Type B pancreatic cell (in vitro differentiated cells): ENCODE measurements at regions not wholly inside any gene's neighbourhood (a gene's known extent, or its start where the extent isn't known, plus 50 kb on each side); places are given as distances from the start of the nearest gene placed in this dataset.
A peak's percentile ranks its signal among the peaks of the same experiment; 100 is the strongest.

Experiments
- DNase-seq: peaks from one replicate; pipeline ENCODE4 v3.0.0; 2021; ENCODE audit warnings: mixed read lengths; ENCODE audit not compliant: unreplicated experiment; ENCODE audit errors: extremely low spot score
- H3K27ac Mint-ChIP-seq: 2 replicates; pipeline ENCODE4 v1.8.0; 2021; ENCODE audit warnings: mild to moderate bottlenecking, mixed read lengths
- H3K27me3 Mint-ChIP-seq: 2 replicates; pipeline ENCODE4 v1.8.0; 2021; ENCODE audit warnings: mixed read lengths
- H3K36me3 Mint-ChIP-seq: 2 replicates; pipeline ENCODE4 v1.8.0; 2021; ENCODE audit warnings: mixed read lengths
- H3K4me1 Mint-ChIP-seq: one replicate; pipeline ENCODE4 v1.8.0; 2021; ENCODE audit warnings: mixed read lengths; ENCODE audit not compliant: unreplicated experiment
- H3K4me3 Mint-ChIP-seq: 2 replicates; pipeline ENCODE4 v1.8.0; 2021; ENCODE audit warnings: mild to moderate bottlenecking, mixed read lengths
- H3K9me3 Mint-ChIP-seq: 2 replicates; pipeline ENCODE4 v1.8.0; 2021; ENCODE audit warnings: mixed read lengths
- TF ChIP-seq, protein P1 (sequence below): fragments of 200-600 bp; sonication (generic); conservative IDR thresholded peaks from 2 replicates; pipeline ENCODE4 v1.5.0; 2021; ENCODE audit warnings: antibody characterized with exemption, mild to moderate bottlenecking

DNA sequence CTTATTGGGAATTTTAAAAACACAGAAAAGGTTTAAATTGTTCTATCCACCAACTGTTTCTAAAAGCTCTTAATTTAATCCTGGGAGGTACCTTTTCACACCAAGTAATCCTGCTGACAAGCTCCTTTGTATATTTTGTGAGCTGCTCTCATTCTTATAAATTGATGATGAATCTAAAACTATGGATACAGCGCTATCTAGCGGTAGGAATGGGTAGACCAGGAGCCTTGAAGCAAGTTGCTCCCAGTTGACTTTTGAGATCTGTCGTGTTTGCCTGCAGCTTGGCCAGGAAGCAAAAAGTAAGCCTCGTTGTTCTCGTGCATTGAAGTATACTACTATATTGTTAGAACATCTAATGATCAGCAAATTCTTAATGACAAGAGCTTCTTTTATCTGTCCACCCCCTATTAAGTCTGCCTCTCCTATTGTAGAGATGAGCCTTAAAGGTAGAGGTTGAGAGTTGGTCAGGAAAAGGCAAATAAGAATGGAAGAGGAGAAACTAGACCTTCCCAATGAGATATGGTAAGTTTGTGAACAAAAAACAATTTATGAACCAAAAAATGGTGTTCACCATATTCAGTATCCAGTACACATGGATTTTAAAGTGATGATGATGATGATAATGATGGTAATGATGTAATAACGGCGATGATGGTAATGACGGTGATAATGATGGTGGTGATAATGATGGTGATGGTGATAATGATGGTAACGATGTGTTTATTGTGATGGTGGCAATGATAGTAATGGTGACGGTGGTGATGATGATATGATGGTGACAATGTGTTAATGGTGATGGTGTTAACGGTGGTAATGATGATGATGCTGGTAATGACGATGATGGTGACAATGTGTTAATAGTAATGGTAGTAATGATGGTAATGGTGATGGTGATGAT lies 212.1 kb upstream of the NCKAP5 start:
- Mint-ChIP-seq H3K4me3 (no peak overlapping the region), H3K36me3 (no peaks in the 10 kb centered on the region), H3K27me3 (peaks cover 5% of the 10 kb centered on the region), H3K27ac (no peak overlapping the region), H3K4me1 (no peaks in the 10 kb centered on the region), H3K9me3 (peaks cover 5% of the 10 kb centered on the region)
- no peak for DNase-seq
- TF ChIP-seq, protein P1, sequence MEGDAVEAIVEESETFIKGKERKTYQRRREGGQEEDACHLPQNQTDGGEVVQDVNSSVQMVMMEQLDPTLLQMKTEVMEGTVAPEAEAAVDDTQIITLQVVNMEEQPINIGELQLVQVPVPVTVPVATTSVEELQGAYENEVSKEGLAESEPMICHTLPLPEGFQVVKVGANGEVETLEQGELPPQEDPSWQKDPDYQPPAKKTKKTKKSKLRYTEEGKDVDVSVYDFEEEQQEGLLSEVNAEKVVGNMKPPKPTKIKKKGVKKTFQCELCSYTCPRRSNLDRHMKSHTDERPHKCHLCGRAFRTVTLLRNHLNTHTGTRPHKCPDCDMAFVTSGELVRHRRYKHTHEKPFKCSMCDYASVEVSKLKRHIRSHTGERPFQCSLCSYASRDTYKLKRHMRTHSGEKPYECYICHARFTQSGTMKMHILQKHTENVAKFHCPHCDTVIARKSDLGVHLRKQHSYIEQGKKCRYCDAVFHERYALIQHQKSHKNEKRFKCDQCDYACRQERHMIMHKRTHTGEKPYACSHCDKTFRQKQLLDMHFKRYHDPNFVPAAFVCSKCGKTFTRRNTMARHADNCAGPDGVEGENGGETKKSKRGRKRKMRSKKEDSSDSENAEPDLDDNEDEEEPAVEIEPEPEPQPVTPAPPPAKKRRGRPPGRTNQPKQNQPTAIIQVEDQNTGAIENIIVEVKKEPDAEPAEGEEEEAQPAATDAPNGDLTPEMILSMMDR: peak; percentile 96

DNA sequence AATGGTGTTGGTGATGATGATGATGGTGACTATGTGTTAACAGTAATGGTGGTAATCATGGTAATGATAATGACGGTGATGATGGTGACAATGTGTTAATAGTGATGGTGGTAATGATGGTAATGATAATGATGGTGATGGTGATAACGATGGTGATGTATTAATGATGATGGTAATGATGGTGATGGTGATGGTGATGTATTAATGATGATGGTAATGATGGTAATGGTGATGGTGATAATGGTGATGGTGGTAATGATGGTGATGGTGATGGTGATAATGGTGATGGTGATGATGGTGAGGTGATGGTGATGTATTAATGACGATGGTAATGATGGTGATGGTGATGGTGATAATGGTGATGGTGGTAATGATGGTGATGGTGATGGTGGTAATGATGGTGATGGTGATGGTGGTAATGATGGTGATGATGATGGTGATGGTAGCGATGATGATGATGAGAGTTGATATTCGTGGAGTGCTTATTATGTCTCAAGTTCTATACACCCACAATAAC lies 212.8 kb upstream of the NCKAP5 start:
- peaks cover 5% of the 10 kb centered on the region for H3K9me3 Mint-ChIP-seq
- no peak for DNase-seq
- TF ChIP-seq, protein P1: no peak
- no peak overlapping the region for H3K4me3 Mint-ChIP-seq
- peaks cover 5% of the 10 kb centered on the region for H3K27me3 Mint-ChIP-seq
- no peaks in the 10 kb centered on the region for H3K4me1 Mint-ChIP-seq
- no peaks in the 10 kb centered on the region for H3K36me3 Mint-ChIP-seq
- no peak overlapping the region for H3K27ac Mint-ChIP-seq

DNA sequence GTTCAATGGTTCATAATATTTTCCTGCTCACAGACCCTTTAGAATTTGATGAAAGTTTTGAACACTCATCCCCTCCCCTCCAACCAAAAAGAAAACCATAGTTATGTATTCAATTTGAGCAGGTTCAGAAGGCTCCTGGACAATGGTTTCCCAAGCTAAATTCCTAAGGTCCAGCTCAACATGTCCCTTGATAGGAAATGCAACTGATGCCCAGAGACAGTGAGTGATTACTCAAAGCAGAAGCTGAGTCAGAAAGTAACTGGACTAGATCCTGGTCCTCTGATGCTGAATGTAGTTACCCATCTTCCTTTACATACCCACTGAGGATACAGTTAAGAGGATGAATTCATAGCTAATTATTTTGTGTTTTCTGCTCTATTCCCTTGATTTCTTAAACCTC lies 218.9 kb upstream of the NCKAP5 start:
- Mint-ChIP-seq H3K9me3 (peaks cover 10% of the 10 kb centered on the region), H3K4me3 (no peak overlapping the region), H3K36me3 (no peaks in the 10 kb centered on the region), H3K4me1 (no peaks in the 10 kb centered on the region), H3K27ac (no peak overlapping the region), H3K27me3 (peaks cover 18% of the 10 kb centered on the region)
- no peak for DNase-seq
- TF ChIP-seq, protein P1: no peak

DNA sequence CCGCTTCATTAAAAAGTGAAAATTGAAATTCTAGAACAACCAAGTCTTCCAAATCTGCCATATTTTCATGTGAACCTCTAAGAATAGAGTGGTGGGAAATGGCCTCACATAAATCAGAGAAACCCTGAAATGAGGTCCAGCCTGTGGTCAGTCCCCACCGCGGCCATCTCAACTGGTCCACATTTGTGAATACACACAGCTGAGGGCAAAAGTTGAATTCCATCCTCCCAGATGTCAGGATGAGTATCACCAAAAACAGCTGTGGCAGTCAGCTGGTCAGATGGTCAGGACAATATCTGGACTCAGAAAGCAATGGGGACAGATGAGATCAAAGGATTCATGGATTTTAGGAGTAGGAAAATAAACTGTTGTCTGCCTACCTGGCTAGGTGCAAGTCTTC lies 219.4 kb upstream of the NCKAP5 start:
- no peak overlapping the region for H3K4me3 Mint-ChIP-seq
- no peaks in the 10 kb centered on the region for H3K4me1 Mint-ChIP-seq
- DNase-seq: no peak
- H3K9me3 Mint-ChIP-seq: peaks cover 10% of the 10 kb centered on the region
- no peak overlapping the region for H3K27ac Mint-ChIP-seq
- H3K36me3 Mint-ChIP-seq: no peaks in the 10 kb centered on the region
- peaks cover 18% of the 10 kb centered on the region for H3K27me3 Mint-ChIP-seq
- TF ChIP-seq, protein P1: no peak

DNA sequence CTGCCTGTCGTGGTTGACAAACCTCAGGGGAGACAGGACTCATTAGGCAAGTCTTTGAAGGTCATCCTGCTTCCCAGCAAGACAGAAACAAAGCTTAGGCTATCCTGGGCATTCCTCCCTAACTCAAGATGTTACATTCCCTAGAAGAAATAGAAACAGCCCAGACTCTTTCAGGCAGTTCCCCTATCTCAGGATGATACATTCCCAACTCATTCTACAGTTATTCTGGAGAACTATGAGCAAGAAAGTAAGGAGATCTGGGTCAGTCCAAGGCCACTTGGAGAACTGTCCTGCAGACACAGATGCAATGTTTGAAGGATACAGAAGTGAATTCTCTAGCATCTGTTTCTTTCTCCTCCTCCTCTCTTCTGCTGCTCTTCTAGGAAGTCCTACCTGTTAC lies 220.1 kb upstream of the NCKAP5 start:
- TF ChIP-seq, protein P1: no peak
- DNase-seq: no peak
- Mint-ChIP-seq H3K27me3 (peaks cover 13% of the 10 kb centered on the region), H3K4me1 (no peaks in the 10 kb centered on the region), H3K36me3 (no peaks in the 10 kb centered on the region), H3K27ac (no peak overlapping the region), H3K9me3 (peaks cover 5% of the 10 kb centered on the region), H3K4me3 (no peak overlapping the region)
